PC-3 (cell line): ENCODE measurements at regions not wholly inside any gene's neighbourhood (a gene's known extent, or its start where the extent isn't known, plus 50 kb on each side); places are given as distances from the start of the nearest gene placed in this dataset.

Source experiments
- ATAC-seq: fragments of 200-7000 bp; cut with Tn5 transposase; 2 replicates; pipeline ENCODE4 v1.9.1; 2020; ENCODE audit warnings: mild to moderate bottlenecking, moderate library complexity
- BruUV-seq: library from RNA; stranded (reverse); fragments of 400-500 nt; replicated peaks from 2 replicates; lab custom pipeline; 2021; lab: Mats Ljungman, UMichigan
- CTCF ChIA-PET: fragments of 300-600 bp; sonication (Branson Sonifier 250); formaldehyde crosslinking; loops from one replicate; lab custom pipeline; 2022; ENCODE audit warnings: antibody characterized with exemption; lab: Charles Lee
- POLR2A ChIA-PET: fragments of 300-600 bp; sonication (Branson Sonifier 250); formaldehyde crosslinking; loops from one replicate; lab custom pipeline; 2022; ENCODE audit warnings: antibody characterized with exemption; ENCODE audit not compliant: unreplicated experiment; lab: Charles Lee
- DNase-seq: peaks from one replicate; pipeline ENCODE4 v3.0.0-alpha.2; 2015
- H2AFZ ChIP-seq: fragments of 300-600 bp; sonication (generic); 2 replicates; pipeline ENCODE4 v1.6.0; 2016; ENCODE audit warnings: antibody characterized with exemption, low read length
- H3F3A ChIP-seq: fragments of 300-600 bp; sonication (generic); one replicate; pipeline ENCODE4 v1.6.0; 2017; ENCODE audit warnings: antibody characterized with exemption, low read length, control low read depth, mild to moderate bottlenecking; ENCODE audit not compliant: unreplicated experiment
- H3K27ac ChIP-seq: fragments of 300-600 bp; sonication (generic); 2 replicates; pipeline ENCODE4 v1.5.1; 2016; ENCODE audit warnings: mild to moderate bottlenecking, low read length
- H3K27me3 ChIP-seq: fragments of 300-600 bp; sonication (generic); 2 replicates; pipeline ENCODE4 v1.6.1; 2016; ENCODE audit warnings: low read length, mixed read lengths
- H3K36me3 ChIP-seq: fragments of 300-600 bp; sonication (generic); 2 replicates; pipeline ENCODE4 v1.6.1; 2016; ENCODE audit warnings: low read depth, mixed run types, low read length, mixed read lengths
- H3K4me1 ChIP-seq: fragments of 300-600 bp; sonication (generic); 2 replicates; pipeline ENCODE4 v1.5.1; 2016; ENCODE audit warnings: low read length; ENCODE audit not compliant: insufficient read depth
- H3K4me2 ChIP-seq: fragments of 300-600 bp; sonication (generic); 2 replicates; pipeline ENCODE4 v1.6.0; 2016; ENCODE audit warnings: low read length
- H3K4me3 ChIP-seq: fragments of 300-600 bp; sonication (generic); 2 replicates; pipeline ENCODE4 v1.5.1; 2016; ENCODE audit warnings: mild to moderate bottlenecking, low read length, mixed read lengths
- H3K79me2 ChIP-seq: fragments of 300-600 bp; sonication (generic); 2 replicates; pipeline ENCODE4 v1.6.1; 2017; ENCODE audit warnings: low read length, mixed read lengths
- H3K9ac ChIP-seq: fragments of 300-600 bp; sonication (generic); 2 replicates; pipeline ENCODE4 v1.6.0; 2016; ENCODE audit warnings: mild to moderate bottlenecking, low read length
- H3K9me2 ChIP-seq: fragments of 300-600 bp; sonication (generic); replicated peaks from 2 replicates; pipeline ENCODE4 v1.6.1; 2016; ENCODE audit warnings: mixed run types, low read length, mixed read lengths
- H3K9me3 ChIP-seq: fragments of 300-600 bp; sonication (generic); 2 replicates; pipeline ENCODE4 v1.6.1; 2016; ENCODE audit warnings: low read length, mixed read lengths
- H4K20me1 ChIP-seq: fragments of 300-600 bp; sonication (generic); 2 replicates; pipeline ENCODE4 v1.6.1; 2016; ENCODE audit warnings: low read length, mixed read lengths
- EZH2 ChIP-seq: fragments of 300-600 bp; sonication (generic); IDR thresholded peaks from one replicate; pipeline ENCODE4 v1.6.1; 2017; ENCODE audit warnings: antibody characterized with exemption, mild to moderate bottlenecking, low read length; ENCODE audit not compliant: unreplicated experiment
- EZH2phosphoT487 ChIP-seq: fragments of 300-600 bp; sonication (generic); IDR thresholded peaks from 2 replicates; pipeline ENCODE4 v1.6.1; 2018; ENCODE audit warnings: mild to moderate bottlenecking, antibody characterized with exemption, low read length, borderline replicate concordance
- intact Hi-C: fragments of 100-400 bp; cut with micrococcal nuclease; formaldehyde crosslinking; loops from 2 replicates; pipeline ENCODE4 v1.9.0; 2023
- TF ChIP-seq, protein P1 (sequence below): fragments of 300-600 bp; sonication (generic); conservative IDR thresholded peaks from 2 replicates; pipeline ENCODE4 v1.5.1; 2017; ENCODE audit warnings: antibody characterized with exemption, low read depth, mild to moderate bottlenecking, low read length

DNA sequence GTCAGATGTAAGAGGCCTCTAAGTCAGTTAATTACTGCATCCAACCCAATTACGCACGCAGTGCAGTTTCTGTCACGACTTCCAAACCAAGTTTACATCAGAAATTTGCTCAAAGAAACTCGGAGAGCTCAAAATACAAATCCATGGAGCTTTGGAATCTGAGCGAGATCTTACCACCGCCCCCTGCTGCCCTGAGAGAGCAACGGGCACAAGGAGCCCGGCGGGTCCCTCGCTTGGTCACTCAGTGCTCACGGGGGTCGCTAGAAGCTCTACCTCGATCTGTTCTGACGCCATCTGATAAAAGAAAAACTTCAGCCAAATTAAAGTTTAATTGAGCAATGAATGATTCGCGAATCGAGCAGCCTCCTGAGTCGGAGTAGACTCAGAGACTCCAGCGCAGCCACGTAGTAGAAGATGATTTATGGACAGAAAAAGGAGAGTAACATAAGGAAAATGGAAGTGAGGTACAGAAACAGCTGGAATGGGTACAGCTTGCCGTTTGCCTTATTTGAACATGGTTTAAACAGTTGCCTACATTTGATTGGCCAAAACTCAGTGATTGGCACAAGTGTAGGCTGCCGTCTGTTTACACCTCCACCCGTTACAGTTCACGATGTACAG, 232.7 kb upstream of the ATP10A start:
- no peaks in the 10 kb centered on the region for H3K36me3 ChIP-seq
- H3K4me1 ChIP-seq: peaks cover 7% of the 10 kb centered on the region; the same call in 1 of the 2 replicates
- no peak overlapping the region for H3K9ac ChIP-seq
- ChIA-PET CTCF (no interaction called here), POLR2A (no interaction called here)
- DNase-seq: peak; percentile 27
- H3K27me3 ChIP-seq: no peaks in the 10 kb centered on the region
- H4K20me1 ChIP-seq: no peaks in the 10 kb centered on the region
- H3K9me2 ChIP-seq: no peaks in the 10 kb centered on the region
- ATAC-seq: 0 out of 2 replicates have a peak, but pooled peaks have one; percentile 37
- intact Hi-C loops: no loop called here
- H3F3A ChIP-seq: no peaks in the 10 kb centered on the region
- TF ChIP-seq, protein P1, sequence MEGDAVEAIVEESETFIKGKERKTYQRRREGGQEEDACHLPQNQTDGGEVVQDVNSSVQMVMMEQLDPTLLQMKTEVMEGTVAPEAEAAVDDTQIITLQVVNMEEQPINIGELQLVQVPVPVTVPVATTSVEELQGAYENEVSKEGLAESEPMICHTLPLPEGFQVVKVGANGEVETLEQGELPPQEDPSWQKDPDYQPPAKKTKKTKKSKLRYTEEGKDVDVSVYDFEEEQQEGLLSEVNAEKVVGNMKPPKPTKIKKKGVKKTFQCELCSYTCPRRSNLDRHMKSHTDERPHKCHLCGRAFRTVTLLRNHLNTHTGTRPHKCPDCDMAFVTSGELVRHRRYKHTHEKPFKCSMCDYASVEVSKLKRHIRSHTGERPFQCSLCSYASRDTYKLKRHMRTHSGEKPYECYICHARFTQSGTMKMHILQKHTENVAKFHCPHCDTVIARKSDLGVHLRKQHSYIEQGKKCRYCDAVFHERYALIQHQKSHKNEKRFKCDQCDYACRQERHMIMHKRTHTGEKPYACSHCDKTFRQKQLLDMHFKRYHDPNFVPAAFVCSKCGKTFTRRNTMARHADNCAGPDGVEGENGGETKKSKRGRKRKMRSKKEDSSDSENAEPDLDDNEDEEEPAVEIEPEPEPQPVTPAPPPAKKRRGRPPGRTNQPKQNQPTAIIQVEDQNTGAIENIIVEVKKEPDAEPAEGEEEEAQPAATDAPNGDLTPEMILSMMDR: peak; percentile 64
- no peak for TF ChIP-seq EZH2
- TF ChIP-seq EZH2phosphoT487: no peak
- H3K4me2 ChIP-seq: peak overlapping the region; percentile 49
- peak overlapping the region; percentile 37; the same call in 1 of the 2 replicates for H3K4me3 ChIP-seq
- no TSS peak for BruUV-seq
- H3K79me2 ChIP-seq: no peaks in the 10 kb centered on the region
- H2AFZ ChIP-seq: peak overlapping the region; percentile 69
- H3K9me3 ChIP-seq: no peaks in the 10 kb centered on the region
- H3K27ac ChIP-seq: no peak overlapping the region

DNA sequence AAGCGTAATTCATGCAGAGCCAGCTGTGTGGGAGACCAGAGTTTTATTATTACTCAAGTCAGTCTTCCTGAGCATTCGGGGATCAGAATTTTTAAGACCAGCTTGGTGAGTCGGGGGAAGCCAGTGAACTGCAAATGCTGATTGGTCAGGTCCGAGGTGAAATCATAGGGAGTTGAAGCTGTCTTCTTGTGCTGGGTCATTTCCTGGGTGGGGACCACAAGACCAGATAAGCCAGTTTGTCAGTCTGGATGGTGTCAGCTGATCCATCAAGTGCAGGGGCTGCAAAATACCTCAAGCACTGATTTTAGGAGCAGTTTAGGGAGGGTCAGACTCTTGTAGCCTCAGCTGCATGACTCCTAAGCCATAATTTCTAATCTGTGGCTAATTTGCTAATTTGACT, 228.1 kb upstream of the ATP10A start:
- Histone ChIP-seq H3F3A (no peaks in the 10 kb centered on the region), H3K9me3 (no peaks in the 10 kb centered on the region), H3K27ac (no peak overlapping the region), H3K9ac (no peak overlapping the region), H3K4me2 (no peak overlapping the region), H3K36me3 (no peaks in the 10 kb centered on the region), H3K27me3 (no peaks in the 10 kb centered on the region), H2AFZ (no peak overlapping the region), H3K4me3 (no peak overlapping the region), H3K9me2 (no peaks in the 10 kb centered on the region), H3K4me1 (peaks cover 31% of the 10 kb centered on the region), H3K79me2 (no peaks in the 10 kb centered on the region), H4K20me1 (no peaks in the 10 kb centered on the region)
- ATAC-seq (no peak), DNase-seq (peak; percentile 33)
- no TSS peak for BruUV-seq
- ChIA-PET POLR2A (no interaction called here), CTCF (no interaction called here)
- intact Hi-C loops: no loop called here
- TF ChIP-seq, protein P1: no peak
- TF ChIP-seq EZH2phosphoT487: no peak
- TF ChIP-seq EZH2: no peak

DNA sequence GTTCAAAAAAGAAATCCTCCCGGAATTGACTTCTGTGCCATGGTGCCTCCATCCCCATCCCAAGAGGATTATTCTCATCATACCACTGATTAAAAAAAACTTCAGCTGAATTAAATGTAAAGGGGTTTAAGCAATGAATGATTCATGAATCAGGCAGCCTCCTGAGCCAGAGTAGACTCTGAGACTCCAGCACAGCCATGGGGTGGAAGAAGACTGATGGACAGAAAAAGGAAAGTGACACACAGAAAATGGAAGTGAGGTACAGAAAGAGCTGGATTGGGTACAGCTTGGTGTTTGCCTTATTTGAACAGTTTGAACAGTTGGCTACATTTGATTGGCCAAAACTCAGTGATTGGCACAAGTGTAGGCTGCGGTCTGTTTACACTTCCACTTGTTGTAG, 224.8 kb upstream of the ATP10A start:
- Histone ChIP-seq H3K36me3 (no peaks in the 10 kb centered on the region), H3K9me2 (no peaks in the 10 kb centered on the region), H3K27ac (no peak overlapping the region), H3K9me3 (no peaks in the 10 kb centered on the region), H3K4me3 (no peak overlapping the region), H3K4me2 (peak overlapping the region; percentile 55), H4K20me1 (no peaks in the 10 kb centered on the region), H3F3A (no peaks in the 10 kb centered on the region), H2AFZ (no peak overlapping the region), H3K9ac (no peak overlapping the region), H3K79me2 (no peaks in the 10 kb centered on the region), H3K4me1 (peaks cover 40% of the 10 kb centered on the region), H3K27me3 (no peaks in the 10 kb centered on the region)
- intact Hi-C loops: loop anchor here (10.0 kb wide), 2 partner anchors 143 to 537 kb away; no protein-coding TSS in a partner anchor
- DNase-seq: no peak
- ChIA-PET CTCF (no interaction called here), POLR2A (no interaction called here)
- no peak for ATAC-seq
- BruUV-seq: no TSS peak
- no peak for TF ChIP-seq EZH2
- TF ChIP-seq EZH2phosphoT487: no peak
- TF ChIP-seq, protein P1: no peak
